HCT116 (cell line): ENCODE measurements at regions not wholly inside any gene's neighbourhood (a gene's known extent, or its start where the extent isn't known, plus 50 kb on each side); places are given as distances from the start of the nearest gene placed in this dataset.

ENCODE experiments used
- TF ChIP-seq, protein P1 (sequence below), 3 experiments: fragments of 200-600 bp in 1 of 3; sonication (generic) in 1 of 3; IDR thresholded peaks in 2 of 3; conservative IDR thresholded peaks in 1 of 3; 2 replicates each; pipeline ENCODE4 v1.5.1; 2012 to 2017; ENCODE audit warnings: low read depth in 2 of 3, low read length in 2 of 3, antibody characterized with exemption in 1 of 3, borderline replicate concordance in 1 of 3, control low read depth in 1 of 3, mild to moderate bottlenecking in 1 of 3, mixed read lengths in 1 of 3, mixed run types in 1 of 3, moderate library complexity in 1 of 3; ENCODE audit not compliant: insufficient read depth in 1 of 3
- TF ChIP-seq, protein P2 (sequence below): IDR thresholded peaks from 2 replicates; pipeline ENCODE4 v1.6.1; 2012
- TF ChIP-seq, protein P3 (sequence below): IDR thresholded peaks from 2 replicates; pipeline ENCODE4 v1.6.1; 2012

DNA sequence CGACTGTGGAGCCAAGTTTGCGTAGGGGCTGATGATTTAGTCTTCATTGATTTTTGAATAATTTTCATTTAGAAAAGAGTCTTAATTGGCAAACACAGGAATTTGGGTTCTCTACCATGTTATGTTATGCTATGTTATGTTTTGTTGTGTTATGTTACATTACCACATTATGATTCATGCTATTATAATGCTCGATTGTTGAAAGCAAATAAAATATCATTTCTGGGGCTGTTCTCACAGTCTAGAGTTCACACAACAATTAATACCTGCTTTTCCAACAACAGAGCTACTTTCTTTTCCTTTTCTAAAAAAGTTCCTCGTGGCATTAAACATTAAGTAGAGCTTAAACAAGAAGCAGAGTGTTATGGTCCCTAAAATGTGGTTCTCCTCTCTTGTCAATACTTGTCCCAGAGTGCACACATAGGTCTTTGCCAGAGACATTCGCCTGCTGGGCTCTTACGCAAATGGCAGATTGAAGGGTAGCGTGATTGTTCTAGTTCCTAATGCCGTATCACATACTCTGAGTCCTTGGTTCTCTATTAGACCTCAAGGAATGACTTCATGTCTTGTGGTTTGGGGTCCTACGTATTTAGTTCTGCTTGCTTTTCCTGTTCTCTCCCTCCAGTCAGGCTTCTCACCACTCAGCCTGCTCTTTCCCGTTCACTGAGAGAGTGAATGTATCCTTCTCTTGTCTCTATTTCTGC is 370.3 kb downstream of the CD109 start:
- TF ChIP-seq, protein P1, sequence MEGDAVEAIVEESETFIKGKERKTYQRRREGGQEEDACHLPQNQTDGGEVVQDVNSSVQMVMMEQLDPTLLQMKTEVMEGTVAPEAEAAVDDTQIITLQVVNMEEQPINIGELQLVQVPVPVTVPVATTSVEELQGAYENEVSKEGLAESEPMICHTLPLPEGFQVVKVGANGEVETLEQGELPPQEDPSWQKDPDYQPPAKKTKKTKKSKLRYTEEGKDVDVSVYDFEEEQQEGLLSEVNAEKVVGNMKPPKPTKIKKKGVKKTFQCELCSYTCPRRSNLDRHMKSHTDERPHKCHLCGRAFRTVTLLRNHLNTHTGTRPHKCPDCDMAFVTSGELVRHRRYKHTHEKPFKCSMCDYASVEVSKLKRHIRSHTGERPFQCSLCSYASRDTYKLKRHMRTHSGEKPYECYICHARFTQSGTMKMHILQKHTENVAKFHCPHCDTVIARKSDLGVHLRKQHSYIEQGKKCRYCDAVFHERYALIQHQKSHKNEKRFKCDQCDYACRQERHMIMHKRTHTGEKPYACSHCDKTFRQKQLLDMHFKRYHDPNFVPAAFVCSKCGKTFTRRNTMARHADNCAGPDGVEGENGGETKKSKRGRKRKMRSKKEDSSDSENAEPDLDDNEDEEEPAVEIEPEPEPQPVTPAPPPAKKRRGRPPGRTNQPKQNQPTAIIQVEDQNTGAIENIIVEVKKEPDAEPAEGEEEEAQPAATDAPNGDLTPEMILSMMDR (IDR thresholded peaks at IDR 0.05 in 2 of 3, conservative IDR thresholded peaks at IDR 0.05 in 1 of 3; ENCODE audit: borderline replicate concordance in 1 of 3, insufficient read depth in 1 of 3, low read depth in 2 of 3, low read length in 2 of 3) = no peak
- TF ChIP-seq, protein P2, sequence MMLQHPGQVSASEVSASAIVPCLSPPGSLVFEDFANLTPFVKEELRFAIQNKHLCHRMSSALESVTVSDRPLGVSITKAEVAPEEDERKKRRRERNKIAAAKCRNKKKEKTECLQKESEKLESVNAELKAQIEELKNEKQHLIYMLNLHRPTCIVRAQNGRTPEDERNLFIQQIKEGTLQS = no peak
- TF ChIP-seq, protein P3, sequence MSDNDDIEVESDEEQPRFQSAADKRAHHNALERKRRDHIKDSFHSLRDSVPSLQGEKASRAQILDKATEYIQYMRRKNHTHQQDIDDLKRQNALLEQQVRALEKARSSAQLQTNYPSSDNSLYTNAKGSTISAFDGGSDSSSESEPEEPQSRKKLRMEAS = no peak
